ENCODE measurements at regions not wholly inside any gene's neighbourhood (a gene's known extent, or its start where the extent isn't known, plus 50 kb on each side); places are given as distances from the start of the nearest gene placed in this dataset.

GRCh38 chr3:22536541-22536940, 666.6 kb upstream of the UBE2E2 start:
- Histone ChIP-seq H3K9ac (ENCODE audit: low read length) (no peak overlapping the region), H3K4me2 (ENCODE audit: low read depth, low read length, poor library complexity, severe bottlenecking) (no peak overlapping the region), H3K27me3 (ENCODE audit: low read length) (no peaks in the 10 kb centered on the region), H4K20me1 (ENCODE audit: low read depth, low read length) (no peaks in the 10 kb centered on the region), H2AFZ (ENCODE audit: low read depth, low read length, severe bottlenecking) (no peak overlapping the region), H3K79me2 (ENCODE audit: insufficient read depth, low read length) (no peaks in the 10 kb centered on the region), H3K27ac (ENCODE audit: low read depth, low read length) (no peak overlapping the region), H3K4me3 (ENCODE audit: insufficient read depth, low read length, poor library complexity, severe bottlenecking) (no peak overlapping the region), H3K9me3 (ENCODE audit: insufficient read depth, low read length) (no peaks in the 10 kb centered on the region), H3K36me3 (ENCODE audit: low read length) (no peaks in the 10 kb centered on the region), H3K9me2 (replicated peaks; ENCODE audit: insufficient read depth, low read length) (no peaks in the 10 kb centered on the region), H3F3A (ENCODE audit: insufficient read depth) (no peaks in the 10 kb centered on the region)
- no peak for TF ChIP-seq EZH2phosphoT487 (conservative IDR thresholded peaks at IDR 0.05; ENCODE audit: low read length)
- no peak for TF ChIP-seq CTCF (IDR thresholded peaks at IDR 0.05; ENCODE audit: insufficient read depth, low read length, poor library complexity, severe bottlenecking)

- no peak overlapping the region for H3K9ac ChIP-seq (ENCODE audit: low read length)
- no peak overlapping the region for H2AFZ ChIP-seq (ENCODE audit: low read depth, low read length, severe bottlenecking)
- H3K27me3 ChIP-seq (ENCODE audit: low read length), result no peaks in the 10 kb centered on the region
- no peaks in the 10 kb centered on the region for H3K9me2 ChIP-seq (replicated peaks; ENCODE audit: insufficient read depth, low read length)
- no peaks in the 10 kb centered on the region for H4K20me1 ChIP-seq (ENCODE audit: low read depth, low read length)
- H3K9me3 ChIP-seq (ENCODE audit: insufficient read depth, low read length), result no peaks in the 10 kb centered on the region
- no peak overlapping the region for H3K27ac ChIP-seq (ENCODE audit: low read depth, low read length)
- no peaks in the 10 kb centered on the region for H3K36me3 ChIP-seq (ENCODE audit: low read length)
- no peak overlapping the region for H3K4me2 ChIP-seq (ENCODE audit: low read depth, low read length, poor library complexity, severe bottlenecking)
- no peak overlapping the region for H3K4me3 ChIP-seq (ENCODE audit: insufficient read depth, low read length, poor library complexity, severe bottlenecking)
- TF ChIP-seq EZH2phosphoT487 (conservative IDR thresholded peaks at IDR 0.05; ENCODE audit: low read length) (no peak), CTCF (IDR thresholded peaks at IDR 0.05; ENCODE audit: insufficient read depth, low read length, poor library complexity, severe bottlenecking) (no peak)
- H3K79me2 ChIP-seq (ENCODE audit: insufficient read depth, low read length), result no peaks in the 10 kb centered on the region
- no peaks in the 10 kb centered on the region for H3F3A ChIP-seq (ENCODE audit: insufficient read depth)
These were observed 665.6 kb upstream of the UBE2E2 start for GRCh38 chr3:22537560-22537959.

GRCh38 chr3:22542311-22542710, 660.8 kb upstream of the UBE2E2 start:
- no peak overlapping the region for H3K4me3 ChIP-seq (ENCODE audit: insufficient read depth, low read length, poor library complexity, severe bottlenecking)
- H3K27me3 ChIP-seq (ENCODE audit: low read length), result no peaks in the 10 kb centered on the region
- no peaks in the 10 kb centered on the region for H4K20me1 ChIP-seq (ENCODE audit: low read depth, low read length)
- H3K36me3 ChIP-seq (ENCODE audit: low read length), result no peaks in the 10 kb centered on the region
- no peak overlapping the region for H2AFZ ChIP-seq (ENCODE audit: low read depth, low read length, severe bottlenecking)
- H3K79me2 ChIP-seq (ENCODE audit: insufficient read depth, low read length), result no peaks in the 10 kb centered on the region
- H3F3A ChIP-seq (ENCODE audit: insufficient read depth), result no peaks in the 10 kb centered on the region
- H3K4me2 ChIP-seq (ENCODE audit: low read depth, low read length, poor library complexity, severe bottlenecking), result no peak overlapping the region
- no peak overlapping the region for H3K9ac ChIP-seq (ENCODE audit: low read length)
- no peak overlapping the region for H3K27ac ChIP-seq (ENCODE audit: low read depth, low read length)
- H3K9me3 ChIP-seq (ENCODE audit: insufficient read depth, low read length), result no peaks in the 10 kb centered on the region
- TF ChIP-seq CTCF (IDR thresholded peaks at IDR 0.05; ENCODE audit: insufficient read depth, low read length, poor library complexity, severe bottlenecking) (no peak), EZH2phosphoT487 (conservative IDR thresholded peaks at IDR 0.05; ENCODE audit: low read length) (no peak)
- H3K9me2 ChIP-seq (replicated peaks; ENCODE audit: insufficient read depth, low read length), result no peaks in the 10 kb centered on the region
